ENCODE measurements at regions not wholly inside any gene's neighbourhood (a gene's known extent, or its start where the extent isn't known, plus 50 kb on each side); places are given as distances from the start of the nearest gene placed in this dataset.

- no peak for TF ChIP-seq POLR2A (IDR thresholded peaks at IDR 0.05; ENCODE audit: low read length)
- TF ChIP-seq GATA1 (IDR thresholded peaks at IDR 0.05; ENCODE audit: low read depth, low read length), result no peak
Observed at GRCh38 chr2:88252111-88252510, 82.0 kb downstream of the THNSL2 start.

Data from erythroblast (primary cell).